ENCODE measurements at regions not wholly inside any gene's neighbourhood (a gene's known extent, or its start where the extent isn't known, plus 50 kb on each side); places are given as distances from the start of the nearest gene placed in this dataset.

GRCh38 chr5:167732499-167732898, 558.9 kb upstream of the WWC1 start:
- no peaks in the 10 kb centered on the region for H4K20me1 ChIP-seq (ENCODE audit: control insufficient read depth, insufficient read depth)
- BruUV-seq (replicated peaks), result no TSS peak
- no peak overlapping the region for H3K27ac ChIP-seq (ENCODE audit: control insufficient read depth, insufficient read depth)
- no peak for DNase-seq (ENCODE audit: low read depth, low spot score)
- RAD21 ChIA-PET (ENCODE audit: unreplicated experiment), result no interaction called here
- ATAC-seq, result no peak
- H2AFZ ChIP-seq (ENCODE audit: control insufficient read depth, low read depth, low read length), result no peak overlapping the region
- no peaks in the 10 kb centered on the region for H3K4me1 ChIP-seq (ENCODE audit: control insufficient read depth, insufficient read depth, low read length)
- H3K27me3 ChIP-seq (replicated peaks in 1 of 2; ENCODE audit: control insufficient read depth in 2 of 2, insufficient read depth in 2 of 2, low read length in 1 of 2), result no peaks in the 10 kb centered on the region; a peak in 1 of 4 replicates
- H3K9ac ChIP-seq (ENCODE audit: control insufficient read depth, insufficient read depth, low read length), result no peak overlapping the region
- TF ChIP-seq POLR2A (IDR thresholded peaks at IDR 0.05; ENCODE audit: low read depth, low read length) (no peak), YBX1 (IDR thresholded peaks at IDR 0.05) (no peak), ZNF207 (IDR thresholded peaks at IDR 0.05; ENCODE audit: borderline replicate concordance) (no peak), IRF4 (IDR thresholded peaks at IDR 0.05; ENCODE audit: low read depth, low read length) (no peak), BACH1 (IDR thresholded peaks at IDR 0.05; ENCODE audit: borderline replicate concordance) (no peak), PKNOX1 (IDR thresholded peaks at IDR 0.05) (no peak), POLR2AphosphoS2 (IDR thresholded peaks at IDR 0.05; ENCODE audit: low read depth, low read length) (no peak), NFYA (IDR thresholded peaks at IDR 0.05; ENCODE audit: borderline replicate concordance, low read depth, low read length) (no peak), PBX3 (IDR thresholded peaks at IDR 0.05; ENCODE audit: insufficient replicate concordance, low read depth, low read length) (no peak), E2F4 (IDR thresholded peaks at IDR 0.05; ENCODE audit: low read depth, low read length) (no peak), MEF2A (IDR thresholded peaks at IDR 0.05; ENCODE audit: insufficient read depth, low read depth, low read length) (no peak), RAD21 (IDR thresholded peaks at IDR 0.05; ENCODE audit: insufficient read depth, low read depth, low read length) (no peak), FOS (IDR thresholded peaks at IDR 0.05; ENCODE audit: borderline replicate concordance, extremely low read depth, insufficient read length) (no peak), HDAC6 (IDR thresholded peaks at IDR 0.05; ENCODE audit: unreplicated experiment) (no peak)
- intact Hi-C loops (cut with micrococcal nuclease; ENCODE audit: unreplicated experiment), result no loop called here
- SMC1A ChIA-PET (ENCODE audit: uncharacterized antibody, unreplicated experiment), result no interaction called here
- in situ Hi-C loops (cut with MboI), result no loop called here
- no peak overlapping the region for H3K4me2 ChIP-seq (ENCODE audit: control insufficient read depth, insufficient read depth)
- no peak overlapping the region for H3K4me3 ChIP-seq
- H3K9me3 ChIP-seq (replicated peaks; ENCODE audit: control insufficient read depth, insufficient read depth, low read length), result no peaks in the 10 kb centered on the region
- no peak for FAIRE-seq
- H3K36me3 ChIP-seq (ENCODE audit: control insufficient read depth in 2 of 2, insufficient read depth in 2 of 2, low read length in 1 of 2), result no peaks in the 10 kb centered on the region
- WGBS (ENCODE audit: insufficient coverage, insufficient replicate concordance, low lambda C conversion rate, missing lambda C conversion rate), result 18% methylated on average over 2 of the region's 2 CpGs
- CTCF ChIA-PET, result no interaction called here
- H3K79me2 ChIP-seq (ENCODE audit: control insufficient read depth, insufficient read depth, low read length), result no peaks in the 10 kb centered on the region
- POLR2A ChIA-PET, result no interaction called here

Data from GM12878 (cell line).